Neuronal stem cell (in vitro differentiated cells): ENCODE measurements at regions not wholly inside any gene's neighbourhood (a gene's known extent, or its start where the extent isn't known, plus 50 kb on each side); places are given as distances from the start of the nearest gene placed in this dataset.

ENCODE experiments used
- DNase-seq: peaks from one replicate; pipeline ENCODE4 v3.0.0-alpha.2; 2013; ENCODE audit warnings: low spot score
- H2AFZ ChIP-seq: one replicate; pipeline ENCODE4 v1.6.1; 2013; ENCODE audit warnings: mild to moderate bottlenecking, low read length, inconsistent platforms
- H2AK5ac ChIP-seq: 2 replicates; pipeline ENCODE4 v1.6.1; 2013; ENCODE audit warnings: low read depth, mild to moderate bottlenecking, inconsistent platforms, low read length, moderate library complexity, mixed read lengths
- H2BK120ac ChIP-seq: 2 replicates; pipeline ENCODE4 v1.6.1; 2013; ENCODE audit warnings: low read depth, mild to moderate bottlenecking, inconsistent platforms, low read length, moderate library complexity, mixed read lengths
- H2BK12ac ChIP-seq: one replicate; pipeline ENCODE4 v1.6.1; 2013; ENCODE audit warnings: low read length, inconsistent platforms
- H2BK15ac ChIP-seq: 2 replicates; pipeline ENCODE4 v1.6.1; 2013; ENCODE audit warnings: mild to moderate bottlenecking, low read length, inconsistent platforms, mixed read lengths
- H2BK5ac ChIP-seq: one replicate; pipeline ENCODE4 v1.6.1; 2013; ENCODE audit warnings: inconsistent platforms, mild to moderate bottlenecking, low read length, moderate library complexity
- H3K14ac ChIP-seq: one replicate; pipeline ENCODE4 v1.6.1; 2013; ENCODE audit warnings: low read length, inconsistent platforms
- H3K18ac ChIP-seq: 2 replicates; pipeline ENCODE4 v1.6.1; 2013; ENCODE audit warnings: low read length, inconsistent platforms
- H3K23ac ChIP-seq: 2 replicates; pipeline ENCODE4 v1.6.1; 2013; ENCODE audit warnings: low read depth, mild to moderate bottlenecking, mixed read lengths, low read length, inconsistent platforms; ENCODE audit not compliant: poor library complexity
- H3K27ac ChIP-seq: replicated peaks from 3 replicates; pipeline ENCODE4 v1.5.1; 2013; ENCODE audit warnings: low read length, inconsistent platforms
- H3K27me3 ChIP-seq, 3 experiments: 2 replicates each; pipeline ENCODE4 v1.6.1; 2013; ENCODE audit warnings: low read length in 3 of 3, mild to moderate bottlenecking in 2 of 3, inconsistent platforms in 1 of 3, low read depth in 1 of 3, mixed read lengths in 1 of 3, moderate library complexity in 1 of 3; ENCODE audit not compliant: control insufficient read depth in 3 of 3, insufficient read depth in 3 of 3
- H3K36me3 ChIP-seq, 2 donors: replicated peaks in 1 of 2; 2 replicates each; pipeline ENCODE4 v1.6.1; 2013; ENCODE audit warnings: low read length in 2 of 2; ENCODE audit not compliant: control insufficient read depth in 2 of 2, insufficient read depth in 2 of 2
- H3K4ac ChIP-seq: 2 replicates; pipeline ENCODE4 v1.6.1; 2013; ENCODE audit warnings: inconsistent platforms, mild to moderate bottlenecking, low read length, moderate library complexity
- H3K4me1 ChIP-seq, 2 donors: 1 replicate in 1 of 2; 2 replicates in 1 of 2; pipeline ENCODE4 v1.6.1; 2013; ENCODE audit warnings: low read length in 2 of 2, low read depth in 1 of 2; ENCODE audit not compliant: control insufficient read depth in 2 of 2, insufficient read depth in 1 of 2
- H3K4me2 ChIP-seq: one replicate; pipeline ENCODE4 v1.6.1; 2013; ENCODE audit warnings: mild to moderate bottlenecking, low read length, inconsistent platforms; ENCODE audit not compliant: insufficient read depth, poor library complexity, severe bottlenecking
- H3K4me3 ChIP-seq, 2 donors: 2 replicates each; pipeline ENCODE4 v1.5.1; 2013; ENCODE audit warnings: low read length in 2 of 2, mild to moderate bottlenecking in 2 of 2, inconsistent platforms in 1 of 2, moderate library complexity in 1 of 2
- H3K79me1 ChIP-seq: one replicate; pipeline ENCODE4 v1.6.1; 2013; ENCODE audit warnings: low read depth, mild to moderate bottlenecking, inconsistent platforms, low read length, moderate library complexity
- H3K9ac ChIP-seq: one replicate; pipeline ENCODE4 v1.6.1; 2013; ENCODE audit warnings: mild to moderate bottlenecking, low read depth, low read length, inconsistent platforms; ENCODE audit not compliant: poor library complexity
- H3K9me3 ChIP-seq, 2 donors: replicated peaks in 1 of 2; 2 replicates each; pipeline versions ENCODE3 to v1.6.1; 2013; ENCODE audit warnings: low read length in 2 of 2, mild to moderate bottlenecking in 2 of 2, inconsistent platforms in 1 of 2, low read depth in 1 of 2, mixed read lengths in 1 of 2, moderate library complexity in 1 of 2; ENCODE audit not compliant: control insufficient read depth in 2 of 2, insufficient read depth in 1 of 2
- H4K8ac ChIP-seq: one replicate; pipeline ENCODE4 v1.6.1; 2013; ENCODE audit warnings: low read depth, mild to moderate bottlenecking, inconsistent platforms, low read length, moderate library complexity
- H4K91ac ChIP-seq: one replicate; pipeline ENCODE4 v1.6.1; 2013; ENCODE audit warnings: low read length, low read depth, mild to moderate bottlenecking, inconsistent platforms; ENCODE audit not compliant: poor library complexity
- WGBS, 2 donors: extraction: QIAGEN DNeasy Blood & Tissue Kit; methylation state at CpG; one replicate each; pipeline ENCODE4 v1.1.7; 2013; ENCODE audit warnings: missing lambda C conversion rate in 2 of 2, mixed read lengths in 1 of 2; ENCODE audit not compliant: insufficient read length in 2 of 2, insufficient replicate concordance in 1 of 2; ENCODE audit errors: extremely low coverage in 2 of 2; 5-methylcytosine and 5-hydroxymethylcytosine counted together

- H3K27ac ChIP-seq, result no peak overlapping the region
- H3K23ac ChIP-seq, result no peak overlapping the region
- H3K9ac ChIP-seq, result no peak overlapping the region
- no peak overlapping the region for H2AFZ ChIP-seq
- no CpG with 5 or more reads among the region's 2 CpGs for WGBS, 2 donors
- H3K9me3 ChIP-seq, result no peaks in the 10 kb centered on the region
- H3K18ac ChIP-seq, result no peak overlapping the region
- H3K4me1 ChIP-seq, result no peaks in the 10 kb centered on the region
- no peak overlapping the region for H2AK5ac ChIP-seq
- H3K36me3 ChIP-seq, result no peaks in the 10 kb centered on the region
- no peak overlapping the region for H2BK120ac ChIP-seq
- H3K4me3 ChIP-seq, result no peak overlapping the region
- H3K27me3 ChIP-seq, result no peaks in the 10 kb centered on the region
- no peak overlapping the region for H2BK12ac ChIP-seq
- no peak for DNase-seq
- H3K14ac ChIP-seq, result no peak overlapping the region
- no peak overlapping the region for H2BK5ac ChIP-seq
- H4K8ac ChIP-seq, result no peak overlapping the region
- no peak overlapping the region for H4K91ac ChIP-seq
- H3K4ac ChIP-seq, result no peak overlapping the region
- H3K79me1 ChIP-seq, result no peaks in the 10 kb centered on the region
- H2BK15ac ChIP-seq, result no peak overlapping the region
- H3K4me2 ChIP-seq, result no peak overlapping the region
Measured at GRCh38 chr6:93013054-93013453, 406.3 kb downstream of the EPHA7 start.

GRCh38 chr6:93008375-93008774 lies 411.0 kb downstream of the EPHA7 start:
- Histone ChIP-seq H3K27ac (no peak overlapping the region), H2BK15ac (no peak overlapping the region), H3K27me3 (no peaks in the 10 kb centered on the region), H3K9me3 (no peaks in the 10 kb centered on the region), H3K9ac (no peak overlapping the region), H2BK120ac (no peak overlapping the region), H2AFZ (no peak overlapping the region), H2BK12ac (no peak overlapping the region), H3K4me1 (no peaks in the 10 kb centered on the region), H3K14ac (no peak overlapping the region), H3K23ac (no peak overlapping the region), H3K4ac (no peak overlapping the region), H4K91ac (no peak overlapping the region), H3K4me3 (no peak overlapping the region), H3K4me2 (no peak overlapping the region), H2BK5ac (no peak overlapping the region), H2AK5ac (no peak overlapping the region), H3K18ac (no peak overlapping the region), H3K79me1 (no peaks in the 10 kb centered on the region), H3K36me3 (no peaks in the 10 kb centered on the region), H4K8ac (no peak overlapping the region)
- no peak for DNase-seq

- no peak overlapping the region for H2BK5ac ChIP-seq
- no peak overlapping the region for H3K9ac ChIP-seq
- no peak overlapping the region for H2BK12ac ChIP-seq
- H3K27ac ChIP-seq, result no peak overlapping the region
- H3K14ac ChIP-seq, result no peak overlapping the region
- H3K23ac ChIP-seq, result no peak overlapping the region
- H2AFZ ChIP-seq, result no peak overlapping the region
- H3K4ac ChIP-seq, result no peak overlapping the region
- no CpG with 5 or more reads among the region's 3 CpGs for WGBS, 2 donors
- no peaks in the 10 kb centered on the region for H3K36me3 ChIP-seq
- H3K4me3 ChIP-seq, result no peak overlapping the region
- DNase-seq, result no peak
- H3K27me3 ChIP-seq, result no peaks in the 10 kb centered on the region
- no peak overlapping the region for H4K8ac ChIP-seq
- no peak overlapping the region for H4K91ac ChIP-seq
- no peaks in the 10 kb centered on the region for H3K4me1 ChIP-seq
- H2BK120ac ChIP-seq, result no peak overlapping the region
- H3K4me2 ChIP-seq, result no peak overlapping the region
- no peaks in the 10 kb centered on the region for H3K9me3 ChIP-seq
- H3K79me1 ChIP-seq, result no peaks in the 10 kb centered on the region
- no peak overlapping the region for H3K18ac ChIP-seq
- H2AK5ac ChIP-seq, result no peak overlapping the region
- no peak overlapping the region for H2BK15ac ChIP-seq
Measured at GRCh38 chr6:92989656-92990055, 429.7 kb downstream of the EPHA7 start.

- Histone ChIP-seq H3K9ac (no peak overlapping the region), H2BK5ac (no peak overlapping the region), H2AK5ac (no peak overlapping the region), H2BK12ac (no peak overlapping the region), H3K9me3 (no peaks in the 10 kb centered on the region), H2BK15ac (no peak overlapping the region), H2AFZ (no peak overlapping the region), H3K23ac (no peak overlapping the region), H3K27me3 (no peaks in the 10 kb centered on the region), H3K4ac (no peak overlapping the region), H3K4me3 (no peak overlapping the region), H3K36me3 (no peaks in the 10 kb centered on the region), H3K14ac (no peak overlapping the region), H3K4me2 (no peak overlapping the region), H2BK120ac (no peak overlapping the region), H4K91ac (no peak overlapping the region), H3K18ac (no peak overlapping the region), H3K27ac (no peak overlapping the region), H4K8ac (no peak overlapping the region), H3K79me1 (no peaks in the 10 kb centered on the region), H3K4me1 (no peaks in the 10 kb centered on the region)
- no CpG with 5 or more reads among the region's 2 CpGs for WGBS, 2 donors
- no peak for DNase-seq
Measured at GRCh38 chr6:92979281-92979680, 440.1 kb downstream of the EPHA7 start.
